ENCODE measurements at regions not wholly inside any gene's neighbourhood (a gene's known extent, or its start where the extent isn't known, plus 50 kb on each side); places are given as distances from the start of the nearest gene placed in this dataset.

DNA sequence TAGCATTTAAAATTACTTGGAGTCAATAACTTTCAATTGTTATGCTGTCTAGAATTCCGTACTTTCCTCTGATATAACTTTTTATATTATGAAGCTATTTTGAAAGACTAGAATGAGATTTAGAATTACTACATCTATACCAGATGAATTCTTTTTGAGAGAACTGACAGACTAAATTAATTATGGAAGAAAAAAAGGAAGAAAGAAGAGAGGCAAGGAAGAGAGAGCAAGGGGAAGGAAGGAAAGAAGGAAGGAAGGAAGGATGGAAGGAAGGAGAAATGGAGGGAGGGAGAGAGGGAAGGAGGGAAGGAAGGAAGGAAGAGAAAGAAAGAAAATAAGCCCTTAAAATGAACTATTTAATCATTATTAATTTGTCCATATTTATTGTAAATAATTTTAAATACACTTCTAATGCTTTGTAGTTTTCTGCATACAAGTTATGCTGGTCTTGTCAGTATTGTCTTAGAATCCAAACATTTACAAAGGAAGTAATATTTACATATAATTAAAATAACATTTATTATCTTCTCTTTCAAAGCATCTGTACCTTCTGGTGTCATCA lies 280.4 kb upstream of the HSF2 start:
- TF ChIP-seq, protein P1, sequence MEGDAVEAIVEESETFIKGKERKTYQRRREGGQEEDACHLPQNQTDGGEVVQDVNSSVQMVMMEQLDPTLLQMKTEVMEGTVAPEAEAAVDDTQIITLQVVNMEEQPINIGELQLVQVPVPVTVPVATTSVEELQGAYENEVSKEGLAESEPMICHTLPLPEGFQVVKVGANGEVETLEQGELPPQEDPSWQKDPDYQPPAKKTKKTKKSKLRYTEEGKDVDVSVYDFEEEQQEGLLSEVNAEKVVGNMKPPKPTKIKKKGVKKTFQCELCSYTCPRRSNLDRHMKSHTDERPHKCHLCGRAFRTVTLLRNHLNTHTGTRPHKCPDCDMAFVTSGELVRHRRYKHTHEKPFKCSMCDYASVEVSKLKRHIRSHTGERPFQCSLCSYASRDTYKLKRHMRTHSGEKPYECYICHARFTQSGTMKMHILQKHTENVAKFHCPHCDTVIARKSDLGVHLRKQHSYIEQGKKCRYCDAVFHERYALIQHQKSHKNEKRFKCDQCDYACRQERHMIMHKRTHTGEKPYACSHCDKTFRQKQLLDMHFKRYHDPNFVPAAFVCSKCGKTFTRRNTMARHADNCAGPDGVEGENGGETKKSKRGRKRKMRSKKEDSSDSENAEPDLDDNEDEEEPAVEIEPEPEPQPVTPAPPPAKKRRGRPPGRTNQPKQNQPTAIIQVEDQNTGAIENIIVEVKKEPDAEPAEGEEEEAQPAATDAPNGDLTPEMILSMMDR (IDR thresholded peaks at IDR 0.05): no peak
- TF ChIP-seq ZFX (IDR thresholded peaks at IDR 0.05; ENCODE audit: borderline replicate concordance): no peak
